T-cell (primary cell): ENCODE measurements at regions not wholly inside any gene's neighbourhood (a gene's known extent, or its start where the extent isn't known, plus 50 kb on each side); places are given as distances from the start of the nearest gene placed in this dataset.
"Not testable (repeated sequence)": the region's sequence is repeated elsewhere in the genome, so short reads cannot be mapped to it uniquely, and the experiment has no call there.

Experiments used
- ATAC-seq, 4 experiments: fragments of 200-7000 bp in 3 of 4; fragments of 150-1000 bp in 1 of 4; cut with Tn5 transposase; replicated peaks in 1 of 4; 1 replicate in 3 of 4; 2 replicates in 1 of 4; pipeline ENCODE4 v1.10.0; 2021; ENCODE audit warnings: moderate library complexity in 3 of 4, mild to moderate bottlenecking in 2 of 4, moderate number of reproducible peaks in 1 of 4
- CTCF ChIA-PET, 2 donors: fragments of 300-600 bp; sonication (Branson Sonifier 250); formaldehyde crosslinking; loops; one replicate each; lab custom pipeline; 2022; ENCODE audit warnings: antibody characterized with exemption in 2 of 2; lab: Charles Lee
- POLR2A ChIA-PET, 2 donors: fragments of 300-600 bp; sonication (Branson Sonifier 250); formaldehyde crosslinking; loops; one replicate each; lab custom pipeline; 2022; ENCODE audit warnings: antibody characterized with exemption in 2 of 2; lab: Charles Lee
- DNase-seq, 35 experiments: peaks; one replicate each; pipeline versions ENCODE4 v3.0.0 to v3.0.0-alpha.2; 2013 to 2023
- H3K27ac ChIP-seq: one replicate; pipeline ENCODE4 v1.5.1; 2013; ENCODE audit warnings: low read length
- H3K27me3 ChIP-seq, 2 experiments: replicated peaks in 1 of 2; 1 replicate in 1 of 2; 2 replicates in 1 of 2; pipeline versions ENCODE4 v1.6.1 to v1.7.0; 2013; ENCODE audit warnings: low read length in 1 of 2, mixed read lengths in 1 of 2; ENCODE audit not compliant: control insufficient read depth in 2 of 2, insufficient read depth in 2 of 2; ENCODE audit errors: extremely low read depth in 1 of 2
- H3K36me3 ChIP-seq, 2 donors: 1 replicate in 1 of 2; 2 replicates in 1 of 2; pipeline versions ENCODE4 v1.6.1 to v1.7.0; 2013; ENCODE audit warnings: low read length in 1 of 2; ENCODE audit not compliant: control insufficient read depth in 2 of 2, insufficient read depth in 1 of 2; ENCODE audit errors: extremely low read depth in 1 of 2
- H3K4me1 ChIP-seq, 2 experiments: 1 replicate in 1 of 2; 2 replicates in 1 of 2; pipeline versions ENCODE4 v1.6.1 to v1.7.0; 2013; ENCODE audit warnings: low read length in 2 of 2, mixed read lengths in 1 of 2; ENCODE audit not compliant: insufficient read depth in 2 of 2, control insufficient read depth in 1 of 2; ENCODE audit errors: extremely low read depth in 1 of 2
- H3K4me3 ChIP-seq, 2 donors: 1 replicate in 1 of 2; 2 replicates in 1 of 2; pipeline versions ENCODE4 v1.5.1 to v1.7.0; 2013; ENCODE audit warnings: mild to moderate bottlenecking in 2 of 2, low read length in 1 of 2, moderate library complexity in 1 of 2; ENCODE audit not compliant: control insufficient read depth in 1 of 2; ENCODE audit errors: extremely low read depth in 1 of 2
- H3K9me3 ChIP-seq: 2 replicates; pipeline ENCODE4 v1.7.0; 2013
- H3K27ac Mint-ChIP-seq, 2 donors: one replicate each; pipeline ENCODE4 v1.8.0; 2020 to 2021; ENCODE audit warnings: mild to moderate bottlenecking in 2 of 2, mixed read lengths in 2 of 2
- H3K27me3 Mint-ChIP-seq, 2 donors: one replicate each; pipeline ENCODE4 v1.8.0; 2021 to 2022; ENCODE audit warnings: mixed read lengths in 2 of 2
- H3K36me3 Mint-ChIP-seq: one replicate; pipeline ENCODE4 v1.8.0; 2021; ENCODE audit warnings: mixed read lengths
- H3K4me1 Mint-ChIP-seq, 3 donors: one replicate each; pipeline ENCODE4 v1.8.0; 2020 to 2022; ENCODE audit warnings: mixed read lengths in 3 of 3, mild to moderate bottlenecking in 1 of 3
- H3K4me3 Mint-ChIP-seq, 3 donors: one replicate each; pipeline ENCODE4 v1.8.0; 2020 to 2022; ENCODE audit warnings: mild to moderate bottlenecking in 3 of 3, mixed read lengths in 3 of 3, moderate library complexity in 3 of 3
- H3K9me3 Mint-ChIP-seq, 3 donors: one replicate each; pipeline ENCODE4 v1.8.0; 2020 to 2022; ENCODE audit warnings: mixed read lengths in 3 of 3
- WGBS: methylation state at CpG from one replicate; pipeline ENCODE4 v1.1.5; 2013; ENCODE audit warnings: missing lambda C conversion rate; ENCODE audit not compliant: insufficient coverage; 5-methylcytosine and 5-hydroxymethylcytosine counted together

GRCh38 chr12:4138532-4138931, 135.0 kb upstream of the CCND2 start:
- not testable (repeated sequence) for DNase-seq, H3K27ac Mint-ChIP-seq, ATAC-seq, H3K27me3 Mint-ChIP-seq, H3K36me3 Mint-ChIP-seq, H3K9me3 ChIP-seq, H3K36me3 ChIP-seq, H3K4me3 Mint-ChIP-seq, H3K27me3 ChIP-seq, H3K27ac ChIP-seq, H3K4me3 ChIP-seq, H3K9me3 Mint-ChIP-seq
- ChIA-PET CTCF (interaction anchor here in 1 of 2 donors (0.6 to 0.8 kb wide), 2 partner anchors 27 to 138 kb away, joined by 3 to 4 read pairs; no protein-coding TSS in a partner anchor), POLR2A (interaction anchor here (0.6 kb wide), 2 partner anchors 11 to 22 kb away, joined by 3 to 4 read pairs; no protein-coding TSS in a partner anchor)
- WGBS: 80% methylated on average over 1 of the region's 3 CpGs
- H3K4me1 ChIP-seq: peaks cover 9 to 36% of the 10 kb centered on the region in 2 experiments
- peaks cover 29 to 55% (median 47%) of the 10 kb centered on the region in 3 donors for H3K4me1 Mint-ChIP-seq

DNA sequence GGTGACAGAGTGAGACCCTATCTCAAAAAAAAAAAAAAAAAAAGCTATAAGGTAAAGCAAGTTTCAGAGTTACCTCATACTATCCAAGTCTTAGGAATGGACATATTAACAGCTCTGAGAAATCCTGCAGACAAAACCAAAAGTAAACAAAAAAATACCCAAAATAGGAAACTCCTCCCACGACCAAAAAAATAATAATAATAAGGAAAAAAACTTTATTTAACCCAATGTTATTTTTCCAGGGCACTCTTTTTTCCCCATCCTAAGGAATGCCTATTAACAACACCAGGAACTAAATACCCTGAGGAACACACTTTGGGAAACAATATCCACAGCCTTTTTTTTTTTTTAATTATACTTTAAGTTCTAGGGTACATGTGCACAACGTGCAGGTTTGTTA, 135.5 kb upstream of the CCND2 start:
- Histone ChIP-seq H3K36me3 (no peaks in the 10 kb centered on the region), H3K4me1 (peaks cover 9 to 31% of the 10 kb centered on the region in 2 experiments), H3K27me3 (no peaks in the 10 kb centered on the region), H3K27ac (no peak overlapping the region), H3K4me3 (no peak overlapping the region), H3K9me3 (no peaks in the 10 kb centered on the region)
- H3K4me1 Mint-ChIP-seq: peaks cover 26 to 52% (median 42%) of the 10 kb centered on the region in 3 donors
- H3K36me3 Mint-ChIP-seq: peaks cover 7% of the 10 kb centered on the region
- H3K9me3 Mint-ChIP-seq: no peaks in the 10 kb centered on the region
- no peak overlapping the region for H3K4me3 Mint-ChIP-seq
- POLR2A ChIA-PET: interaction anchor here (0.6 kb wide), 3 partner anchors 12 to 166 kb away, joined by 3 to 6 read pairs (median 4); no protein-coding TSS in a partner anchor
- CTCF ChIA-PET: interaction anchor here (0.6 to 0.8 kb wide), 3 partner anchors 22 to 139 kb away, joined by 3 to 8 read pairs (median 4); no protein-coding TSS in a partner anchor
- no peak overlapping the region for H3K27ac Mint-ChIP-seq
- no peaks in the 10 kb centered on the region for H3K27me3 Mint-ChIP-seq
- WGBS: no CpG with 5 or more reads among the region's 2 CpGs
- no peak for ATAC-seq
- DNase-seq: no peak

GRCh38 chr12:4137441-4137840, 136.1 kb upstream of the CCND2 start:
- Mint-ChIP-seq H3K4me1 (peaks cover 20 to 46% (median 36%) of the 10 kb centered on the region in 3 donors), H3K27me3 (no peaks in the 10 kb centered on the region), H3K27ac (no peak overlapping the region), H3K4me3 (no peak overlapping the region), H3K9me3 (no peaks in the 10 kb centered on the region), H3K36me3 (peaks cover 10% of the 10 kb centered on the region)
- ATAC-seq (no peak), DNase-seq (no peak)
- H3K9me3 ChIP-seq: no peaks in the 10 kb centered on the region
- peaks cover 7 to 26% of the 10 kb centered on the region in 2 experiments for H3K4me1 ChIP-seq
- no peak overlapping the region for H3K4me3 ChIP-seq
- ChIA-PET POLR2A (interaction anchor here in 1 of 2 donors (0.6 kb wide), 1 partner anchor 166 kb away, joined by 6 read pairs; no protein-coding TSS in a partner anchor), CTCF (interaction anchor here (0.6 to 0.8 kb wide), 2 partner anchors 21 to 139 kb away, joined by 3 to 8 read pairs; no protein-coding TSS in a partner anchor)
- no peaks in the 10 kb centered on the region for H3K36me3 ChIP-seq
- no peaks in the 10 kb centered on the region for H3K27me3 ChIP-seq
- no peak overlapping the region for H3K27ac ChIP-seq
- WGBS: 100% methylated on average over 3 of the region's 5 CpGs

- CTCF ChIA-PET: no interaction called here
- H3K4me3 ChIP-seq: no peak overlapping the region
- POLR2A ChIA-PET: no interaction called here
Observed at GRCh38 chr12:4137015-4137414, 136.5 kb upstream of the CCND2 start.

GRCh38 chr12:4135919-4136605, 137.5 kb upstream of the CCND2 start:
- H3K4me1 Mint-ChIP-seq: peaks cover 12 to 35% (median 31%) of the 10 kb centered on the region in 3 donors
- no peaks in the 10 kb centered on the region for H3K36me3 ChIP-seq
- peaks cover 10% of the 10 kb centered on the region for H3K36me3 Mint-ChIP-seq
- no peak overlapping the region for H3K4me3 ChIP-seq
- ChIA-PET CTCF (no interaction called here), POLR2A (no interaction called here)
- WGBS: 44% methylated on average over 3 of the region's 12 CpGs
- H3K4me1 ChIP-seq: peaks cover 4 to 19% of the 10 kb centered on the region in 2 experiments
- ATAC-seq: peak; percentile 19 to 54 (median 44)
- no peaks in the 10 kb centered on the region for H3K27me3 Mint-ChIP-seq
- no peak overlapping the region for H3K27ac ChIP-seq
- H3K4me3 Mint-ChIP-seq: no peak overlapping the region
- peak in 1 of 35 experiments; percentile 22 for DNase-seq
- H3K9me3 Mint-ChIP-seq: peaks cover 0 to 6% (median 0%) of the 10 kb centered on the region in 3 donors
- no peaks in the 10 kb centered on the region for H3K27me3 ChIP-seq
- peak overlapping the region in 1 of 2 donors; percentile 74 for H3K27ac Mint-ChIP-seq
- no peaks in the 10 kb centered on the region for H3K9me3 ChIP-seq

More at GRCh38 chr12:4137015-4137414, 136.5 kb upstream of the CCND2 start:
- DNase-seq (no peak), ATAC-seq (no peak)
- Mint-ChIP-seq H3K4me1 (peaks cover 16 to 42% (median 32%) of the 10 kb centered on the region in 3 donors), H3K36me3 (peaks cover 10% of the 10 kb centered on the region), H3K27me3 (no peaks in the 10 kb centered on the region), H3K9me3 (no peaks in the 10 kb centered on the region), H3K4me3 (no peak overlapping the region), H3K27ac (no peak overlapping the region)
- Histone ChIP-seq H3K4me1 (peaks cover 4 to 21% of the 10 kb centered on the region in 2 experiments), H3K27ac (no peak overlapping the region), H3K36me3 (no peaks in the 10 kb centered on the region), H3K27me3 (no peaks in the 10 kb centered on the region), H3K9me3 (no peaks in the 10 kb centered on the region)
- 68% methylated on average over 2 of the region's 5 CpGs for WGBS

DNA sequence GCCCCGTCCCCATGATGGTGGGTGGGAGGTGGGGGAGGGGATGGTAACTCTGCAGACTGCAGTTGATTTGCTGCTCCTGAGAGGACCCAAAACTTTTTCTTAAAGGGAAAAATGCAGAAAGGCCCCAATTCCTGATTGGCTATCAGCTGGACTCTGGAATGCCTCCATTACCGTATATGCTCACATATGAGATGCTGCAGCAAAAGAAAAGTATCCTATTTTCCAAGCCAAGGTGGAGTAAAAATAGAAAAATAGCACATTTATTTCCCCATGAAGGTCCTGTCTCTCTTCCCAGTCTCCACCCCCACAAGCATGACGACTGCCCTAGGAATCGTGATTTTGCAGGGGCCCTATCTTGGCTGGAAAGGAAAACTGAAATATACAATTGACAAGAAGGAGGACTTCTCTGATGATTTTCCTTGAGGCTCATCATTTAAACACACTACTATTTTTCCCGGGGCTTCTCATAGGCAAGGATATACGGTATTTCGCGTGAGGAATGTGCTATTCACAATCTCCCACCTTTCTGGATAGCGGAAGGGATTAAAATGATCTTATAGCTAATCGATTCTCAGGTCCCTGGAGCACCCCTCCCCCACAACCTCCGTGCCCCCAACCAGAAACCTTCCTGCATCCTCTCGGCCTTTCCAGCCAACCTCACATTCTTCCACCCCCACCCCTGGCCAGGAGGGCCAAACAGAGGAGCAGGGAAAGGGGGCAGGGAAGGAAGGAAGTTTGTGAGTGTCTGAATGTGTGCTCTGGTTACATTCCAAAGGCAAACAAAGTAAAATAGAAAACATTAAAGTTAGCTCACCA, 138.9 kb upstream of the CCND2 start:
- H3K4me1 ChIP-seq: peaks cover 3 to 14% of the 10 kb centered on the region in 2 experiments
- H3K4me1 Mint-ChIP-seq: peaks cover 12 to 26% (median 24%) of the 10 kb centered on the region in 3 donors
- H3K4me3 ChIP-seq: no peak overlapping the region
- CTCF ChIA-PET: no interaction called here
- peaks cover 0 to 8% (median 0%) of the 10 kb centered on the region in 3 donors for H3K9me3 Mint-ChIP-seq
- H3K27ac Mint-ChIP-seq: no peak overlapping the region
- no peaks in the 10 kb centered on the region for H3K9me3 ChIP-seq
- no peak overlapping the region for H3K4me3 Mint-ChIP-seq
- ATAC-seq (no peak), DNase-seq (no peak)
- 85% methylated on average over 3 of the region's 12 CpGs for WGBS
- H3K27ac ChIP-seq: no peak overlapping the region
- POLR2A ChIA-PET: interaction anchor here in 1 of 2 donors (0.5 kb wide), 1 partner anchor 9 kb away, joined by 6 read pairs; no protein-coding TSS in a partner anchor
- no peaks in the 10 kb centered on the region for H3K27me3 Mint-ChIP-seq
- no peaks in the 10 kb centered on the region for H3K27me3 ChIP-seq
- H3K36me3 ChIP-seq: no peaks in the 10 kb centered on the region
- peaks cover 19% of the 10 kb centered on the region for H3K36me3 Mint-ChIP-seq
